Heart right ventricle (tissue), 16 donors: ENCODE measurements at regions not wholly inside any gene's neighbourhood (a gene's known extent, or its start where the extent isn't known, plus 50 kb on each side); places are given as distances from the start of the nearest gene placed in this dataset.
A peak's percentile ranks its signal among the peaks of the same experiment; 100 is the strongest.

Experiments used
- ATAC-seq, 8 donors: fragments of 200-7000 bp; cut with Tn5 transposase; one replicate each; pipeline ENCODE4 v1.9.1; 2020; ENCODE audit warnings: mild to moderate bottlenecking in 8 of 8, moderate library complexity in 8 of 8, moderate number of reproducible peaks in 1 of 8
- DNase-seq, 2 donors: peaks; one replicate each; pipeline ENCODE4 v3.0.0-alpha.2; 2020
- H3K27ac ChIP-seq, 10 donors: fragments of 200-600 bp; sonication (generic) in 2 of 10; one replicate each; pipeline versions ENCODE4 v1.5.0 to v1.8.0; 2020 to 2022; ENCODE audit warnings: mild to moderate bottlenecking in 3 of 10
- H3K27me3 ChIP-seq, 7 donors: fragments of 200-600 bp; one replicate each; pipeline ENCODE4 v1.8.0; 2021 to 2022; ENCODE audit warnings: mild to moderate bottlenecking in 2 of 7
- H3K36me3 ChIP-seq, 9 donors: fragments of 200-600 bp; sonication (generic) in 1 of 9; one replicate each; pipeline versions ENCODE4 v1.5.0 to v1.8.0; 2020 to 2022; ENCODE audit warnings: mild to moderate bottlenecking in 2 of 9
- H3K4me1 ChIP-seq, 9 donors: fragments of 200-600 bp; sonication (generic) in 1 of 9; one replicate each; pipeline versions ENCODE4 v1.5.0 to v1.8.0; 2020 to 2022; ENCODE audit warnings: mild to moderate bottlenecking in 4 of 9
- H3K4me3 ChIP-seq, 10 donors: fragments of 200-600 bp; sonication (generic) in 2 of 10; one replicate each; pipeline versions ENCODE4 v1.5.0 to v1.8.0; 2020 to 2022; ENCODE audit warnings: mild to moderate bottlenecking in 7 of 10, moderate library complexity in 2 of 10
- H3K9me3 ChIP-seq, 11 donors: fragments of 200-600 bp in 10 of 11; sonication (generic) in 2 of 11; one replicate each; pipeline versions ENCODE4 v1.5.0 to v1.8.0; 2013 to 2022; ENCODE audit warnings: mild to moderate bottlenecking in 2 of 11, control low read depth in 1 of 11, moderate library complexity in 1 of 11
- WGBS, 2 donors: extraction: QIAGEN DNeasy Blood & Tissue Kit; methylation state at CpG; one replicate each; pipeline ENCODE4 v1.1.7; 2013; ENCODE audit warnings: inconsistent platforms in 1 of 2; 5-methylcytosine and 5-hydroxymethylcytosine counted together
- intact Hi-C, 10 donors: fragments of 100-400 bp; cut with DNase I; formaldehyde crosslinking; loops; one replicate each; pipeline versions ENCODE4 v1.11.1 to v1.14.2; 2022
- TF ChIP-seq, protein P1 (sequence below), 9 donors: fragments of 200-600 bp; sonication (generic) in 2 of 9; IDR thresholded peaks; one replicate each; pipeline versions ENCODE4 v1.5.0 to v1.8.0; 2021 to 2022; ENCODE audit warnings: antibody characterized with exemption in 9 of 9, mild to moderate bottlenecking in 5 of 9, moderate library complexity in 1 of 9
- donor health status: Arrhythmogenic right ventricular cardiomyopathy.
- donor health status: ischemic (EF 13 %, LVEDD 7.1; RV severe dilation, severe dysfunction).
- donor health status: healthy with polysubstance abuse.
- donor health status: DM: no; HTN: yes; CAD: no.
- donor health status: DM: no; HTN: no; CAD: no.
- donor health status: ischemic (EF 25% LVEDD 6.9; RV normal size, moderate dysfunction).
- donor health status: ischemic (EF 25% LVEDD 5.7; RV mildly dilated, moderate dysfunction).
- donor health status: healthy.
- donor health status: DM: yes; HTN: yes; CAD: no.
- donor health status: Ischemic cardiomyopathy.
- donor health status: ischemic (EF 35%, LVEDD 5.7; RV mildly dilated, moderate dysfunction).
- donor health status: nonischemic (EF 11% LVEDD 7.7; RV severe dilation, severe dysfunction).
- donor health status: DM: yes; HTN: yes; CAD: no.
- donor health status: PGD.
- donor health status: ischemic (EF 29% LVEDD 5.4; RV normal size, mild dysfunction).
- donor health status: nonischemic (EF 23%, LVEDD 6.1; RV moderate dilation, normal function).

DNA sequence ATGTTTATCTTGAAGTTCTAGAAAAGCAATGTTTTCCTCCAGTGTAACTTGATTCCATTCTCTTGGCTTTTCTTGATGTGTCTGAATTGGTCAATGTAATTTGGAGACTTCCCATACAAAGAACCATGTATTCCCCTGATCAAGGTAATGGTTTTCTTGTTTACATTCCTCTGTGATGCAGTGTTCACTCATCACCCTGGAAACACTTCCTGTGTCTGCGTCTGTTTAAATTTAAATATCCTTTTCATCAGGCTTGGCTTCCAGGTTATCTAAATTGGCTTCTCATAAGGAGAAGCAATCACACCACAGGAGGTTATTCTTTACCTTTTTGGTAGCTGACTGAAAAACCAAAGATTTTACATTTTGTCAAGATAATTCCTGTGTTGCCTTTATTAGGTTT lies 237.3 kb upstream of the WSCD1 start:
- H3K4me1 ChIP-seq, result no peaks in the 10 kb centered on the region
- peaks cover 0 to 5% (median 0%) of the 10 kb centered on the region in 7 donors for H3K27me3 ChIP-seq
- WGBS, 2 donors, result 11 to 13% methylated on average over 1 of the region's 1 CpG
- intact Hi-C loops, result no loop called here
- DNase-seq (no peak), ATAC-seq (peak in 1 of 8 donors; percentile 35)
- peaks cover 0 to 3% (median 0%) of the 10 kb centered on the region in 11 donors for H3K9me3 ChIP-seq
- TF ChIP-seq, protein P1, sequence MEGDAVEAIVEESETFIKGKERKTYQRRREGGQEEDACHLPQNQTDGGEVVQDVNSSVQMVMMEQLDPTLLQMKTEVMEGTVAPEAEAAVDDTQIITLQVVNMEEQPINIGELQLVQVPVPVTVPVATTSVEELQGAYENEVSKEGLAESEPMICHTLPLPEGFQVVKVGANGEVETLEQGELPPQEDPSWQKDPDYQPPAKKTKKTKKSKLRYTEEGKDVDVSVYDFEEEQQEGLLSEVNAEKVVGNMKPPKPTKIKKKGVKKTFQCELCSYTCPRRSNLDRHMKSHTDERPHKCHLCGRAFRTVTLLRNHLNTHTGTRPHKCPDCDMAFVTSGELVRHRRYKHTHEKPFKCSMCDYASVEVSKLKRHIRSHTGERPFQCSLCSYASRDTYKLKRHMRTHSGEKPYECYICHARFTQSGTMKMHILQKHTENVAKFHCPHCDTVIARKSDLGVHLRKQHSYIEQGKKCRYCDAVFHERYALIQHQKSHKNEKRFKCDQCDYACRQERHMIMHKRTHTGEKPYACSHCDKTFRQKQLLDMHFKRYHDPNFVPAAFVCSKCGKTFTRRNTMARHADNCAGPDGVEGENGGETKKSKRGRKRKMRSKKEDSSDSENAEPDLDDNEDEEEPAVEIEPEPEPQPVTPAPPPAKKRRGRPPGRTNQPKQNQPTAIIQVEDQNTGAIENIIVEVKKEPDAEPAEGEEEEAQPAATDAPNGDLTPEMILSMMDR (IDR thresholded peaks at IDR 0.05), result no peak
- H3K36me3 ChIP-seq, result no peaks in the 10 kb centered on the region
- H3K27ac ChIP-seq, result no peak overlapping the region
- H3K4me3 ChIP-seq, result no peak overlapping the region

DNA sequence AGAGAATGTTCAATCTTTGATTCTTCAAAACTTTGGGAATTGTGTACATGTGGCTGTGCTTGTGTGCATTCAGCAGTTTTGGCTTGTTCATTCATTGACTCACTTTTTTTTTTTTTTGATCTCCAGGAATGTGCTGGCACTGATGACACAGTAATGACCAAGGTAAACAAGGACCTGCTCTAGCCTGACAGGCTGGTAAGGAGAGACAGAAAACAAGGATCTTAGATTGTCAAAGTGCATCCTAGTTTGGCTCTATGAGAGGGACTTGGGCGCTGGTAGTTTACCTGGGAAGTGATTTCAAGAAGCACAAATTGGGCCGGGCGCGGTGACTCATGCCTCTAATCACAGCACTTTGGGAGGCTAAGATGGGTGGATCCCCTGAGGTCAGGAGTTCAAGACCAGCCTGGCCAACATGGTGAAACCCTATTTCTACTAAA lies 233.1 kb upstream of the WSCD1 start:
- Histone ChIP-seq H3K27me3 (no peaks in the 10 kb centered on the region), H3K9me3 (no peaks in the 10 kb centered on the region), H3K27ac (no peak overlapping the region), H3K4me1 (no peaks in the 10 kb centered on the region), H3K4me3 (no peak overlapping the region), H3K36me3 (no peaks in the 10 kb centered on the region)
- DNase-seq (no peak), ATAC-seq (no peak)
- WGBS, 2 donors, result 85 to 91% methylated on average over 4 of the region's 4 CpGs
- intact Hi-C loops, result no loop called here
- TF ChIP-seq, protein P1 (IDR thresholded peaks at IDR 0.05), result no peak

DNA sequence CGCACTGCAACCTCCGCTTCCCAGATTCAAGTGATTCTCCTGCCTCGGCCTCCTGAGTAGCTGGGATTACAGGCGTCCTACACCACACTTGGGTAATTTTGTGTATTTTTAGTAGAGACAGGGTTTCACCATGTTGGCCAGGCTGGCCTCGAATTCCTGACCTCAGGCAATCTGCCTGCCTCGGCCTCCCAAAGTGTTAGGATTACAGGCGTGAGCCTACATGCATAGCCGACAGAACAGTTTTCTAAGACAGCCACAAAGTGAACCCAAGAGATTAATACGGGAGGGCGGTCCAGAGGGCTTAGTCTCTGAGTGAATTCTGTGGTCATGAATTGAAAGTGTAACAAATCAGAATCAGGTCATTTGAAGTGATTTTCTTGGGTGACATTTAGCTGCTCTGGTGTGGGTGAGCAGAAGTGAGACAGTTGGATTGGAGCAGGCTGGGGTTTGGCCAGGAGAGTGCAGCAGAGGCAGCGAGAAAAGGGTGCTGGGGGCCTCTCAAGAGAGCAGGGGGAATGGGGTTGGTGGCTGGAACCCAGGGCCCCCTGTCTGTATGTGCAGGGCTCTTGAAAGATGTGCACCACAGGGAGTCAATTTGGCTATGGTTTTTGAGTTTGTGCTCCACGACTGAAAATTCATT lies 231.4 kb upstream of the WSCD1 start:
- ATAC-seq (no peak), DNase-seq (no peak)
- Histone ChIP-seq H3K27ac (no peak overlapping the region), H3K36me3 (no peaks in the 10 kb centered on the region), H3K4me3 (no peak overlapping the region), H3K9me3 (no peaks in the 10 kb centered on the region), H3K27me3 (no peaks in the 10 kb centered on the region), H3K4me1 (no peaks in the 10 kb centered on the region)
- WGBS, 2 donors, result 75 to 78% methylated on average over 12 of the region's 12 CpGs
- TF ChIP-seq, protein P1 (IDR thresholded peaks at IDR 0.05), result peak in 2 of 9 donors; percentile 6 to 13
- intact Hi-C loops, result no loop called here

DNA sequence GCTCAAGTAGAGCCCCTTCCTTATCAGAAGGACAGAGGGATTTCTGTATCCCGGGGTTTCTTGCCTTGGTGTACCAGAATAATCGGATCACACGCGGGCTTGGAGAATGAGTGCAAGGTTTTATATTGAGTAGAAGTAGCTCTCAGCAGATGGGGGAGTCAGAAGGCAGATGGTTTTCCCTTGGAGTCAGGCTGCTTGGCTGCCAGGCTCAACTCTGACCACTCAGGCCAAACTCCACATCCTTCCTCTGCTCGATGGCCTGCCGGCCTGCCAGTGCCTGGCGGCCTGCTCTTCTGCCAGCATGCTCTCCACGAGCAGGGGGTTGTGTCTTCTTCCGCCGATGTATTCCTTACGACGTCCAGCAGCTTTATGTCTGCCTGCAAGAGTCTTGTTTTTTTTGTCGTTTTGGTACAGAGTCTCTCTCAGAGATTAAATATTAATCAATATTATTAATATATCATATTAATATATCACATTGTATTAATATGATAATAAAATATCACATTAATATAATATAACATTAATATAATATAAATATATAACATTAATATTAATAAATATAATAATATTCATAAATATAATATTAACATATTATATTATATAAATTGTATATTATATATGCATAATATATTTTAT lies 229.2 kb upstream of the WSCD1 start:
- H3K4me1 ChIP-seq, result no peaks in the 10 kb centered on the region
- 81 to 83% methylated on average over 13 of the region's 13 CpGs for WGBS, 2 donors
- no peaks in the 10 kb centered on the region for H3K9me3 ChIP-seq
- H3K36me3 ChIP-seq, result no peaks in the 10 kb centered on the region
- DNase-seq, result no peak
- intact Hi-C loops, result no loop called here
- H3K4me3 ChIP-seq, result no peak overlapping the region
- TF ChIP-seq, protein P1 (IDR thresholded peaks at IDR 0.05), result no peak
- H3K27ac ChIP-seq, result no peak overlapping the region
- ATAC-seq, result no peak
- H3K27me3 ChIP-seq, result no peaks in the 10 kb centered on the region
